Stimulated activated naive CD8-positive, alpha-beta T cell treated with anti-CD3 and anti-CD28 coated beads, Interleukin-15, Interleukin-2, amounts not matched to agents 100 U/mL and 50 U/mL, for 24 hours (primary cell): ENCODE measurements at regions not wholly inside any gene's neighbourhood (a gene's known extent, or its start where the extent isn't known, plus 50 kb on each side); places are given as distances from the start of the nearest gene placed in this dataset.

ENCODE experiments used
- ATAC-seq: fragments of 150-1000 bp; cut with Tn5 transposase; one replicate; pipeline ENCODE4 v1.10.0; 2021
- DNase-seq: peaks from one replicate; pipeline ENCODE4 v3.0.0; 2021

DNA sequence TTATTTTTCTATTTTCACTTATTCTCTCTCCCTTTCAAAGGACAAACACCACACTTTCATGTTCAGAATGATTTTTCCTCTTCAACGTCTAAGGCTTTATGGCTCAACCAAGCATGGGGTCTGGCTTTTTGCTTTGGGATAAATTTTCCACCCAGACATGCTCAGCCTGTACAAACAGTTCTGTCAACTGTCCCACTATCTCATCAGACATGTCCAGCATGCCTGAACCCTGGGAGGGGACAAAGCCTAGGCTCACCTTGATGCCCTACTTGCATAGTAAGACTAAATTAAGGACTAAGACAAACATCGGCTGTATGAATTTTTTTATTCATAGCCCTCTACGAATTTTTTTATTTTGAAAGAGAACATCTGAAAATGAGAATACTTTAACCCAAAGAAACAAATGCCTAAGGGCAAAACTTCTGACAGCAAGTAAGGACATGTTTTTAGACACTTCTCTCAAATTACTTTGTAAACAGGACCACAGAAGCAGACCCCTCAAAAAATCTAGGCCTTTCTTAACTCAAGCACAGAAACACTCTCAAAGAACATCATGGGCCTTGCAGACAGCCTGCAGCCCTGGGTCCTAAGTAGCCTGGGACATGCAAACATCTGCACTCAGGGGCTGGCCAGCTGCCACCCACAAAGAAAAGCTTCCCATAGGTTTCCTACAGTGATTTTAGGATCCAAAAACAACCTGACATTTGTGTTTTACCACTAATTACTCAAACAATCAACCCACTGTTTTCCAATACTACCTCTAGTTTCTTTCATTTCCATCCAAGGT lies 72.3 kb upstream of the PALMD start:
- DNase-seq, result no peak
- no peak for ATAC-seq

- no peak for ATAC-seq
- DNase-seq, result no peak
Observed at GRCh38 chr1:99577313-99577712, 68.6 kb upstream of the PALMD start.

DNA sequence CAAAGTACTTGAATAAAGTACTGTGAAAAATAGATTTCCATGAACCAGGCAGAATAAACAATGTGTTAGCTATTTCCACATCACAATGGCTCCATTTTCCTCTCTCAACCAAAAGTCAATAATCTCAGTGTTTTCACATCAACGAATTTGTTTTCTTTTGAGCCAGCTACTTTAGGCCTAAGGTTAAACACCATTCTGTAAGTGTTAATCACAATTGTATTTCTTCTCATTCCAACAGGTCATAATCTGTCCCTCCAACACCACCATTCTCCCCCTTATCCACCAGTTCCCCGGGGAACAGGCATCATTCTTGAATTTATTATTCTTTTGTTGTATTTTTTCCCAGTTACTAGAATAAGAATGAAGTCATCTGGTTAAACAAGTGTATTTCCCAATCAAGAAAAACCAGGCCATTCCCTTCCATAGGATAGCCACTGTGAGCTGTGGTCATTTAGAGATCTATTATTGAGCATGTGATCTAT lies 66.2 kb upstream of the PALMD start:
- ATAC-seq, result no peak
- DNase-seq, result no peak

DNA sequence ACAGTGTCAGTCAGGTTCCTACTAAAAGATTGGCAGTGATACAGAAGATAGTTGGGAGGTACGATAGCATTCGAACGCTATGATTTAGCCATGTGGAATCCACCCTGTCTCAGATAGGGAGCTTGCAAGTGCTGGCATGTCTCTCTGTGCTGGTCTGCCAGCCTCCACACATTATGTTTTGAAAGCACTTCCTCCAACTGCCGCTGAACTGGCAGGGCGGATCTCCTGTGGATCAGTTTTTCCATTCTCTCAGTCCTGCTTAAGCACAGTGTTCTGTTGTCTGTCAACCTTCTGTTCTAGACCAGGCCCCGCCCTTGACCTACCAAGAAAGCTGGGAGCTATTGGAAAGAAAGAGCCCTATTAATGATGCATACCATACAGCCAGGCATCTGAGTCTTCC lies 65.5 kb upstream of the PALMD start:
- ATAC-seq (no peak), DNase-seq (no peak)

DNA sequence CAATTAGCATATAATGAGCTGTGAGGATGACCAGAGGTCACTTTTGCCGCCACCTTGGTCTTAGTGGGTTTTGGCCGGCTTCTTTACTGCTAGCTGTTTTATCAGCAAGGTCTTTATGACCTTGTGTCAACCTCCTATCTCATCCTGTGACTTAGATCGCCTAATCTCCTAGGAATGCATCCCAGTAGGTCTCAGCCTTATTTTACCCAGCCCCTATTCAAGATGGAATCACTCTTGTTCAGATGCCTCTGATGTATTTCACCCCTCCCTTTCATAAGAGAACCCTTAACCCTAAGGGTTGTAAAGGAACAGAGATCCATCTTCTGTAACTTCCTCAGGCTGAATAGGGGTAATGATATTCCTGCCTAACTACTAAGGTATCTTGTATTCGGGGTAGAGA lies 58.9 kb upstream of the PALMD start:
- ATAC-seq, result no peak

DNA sequence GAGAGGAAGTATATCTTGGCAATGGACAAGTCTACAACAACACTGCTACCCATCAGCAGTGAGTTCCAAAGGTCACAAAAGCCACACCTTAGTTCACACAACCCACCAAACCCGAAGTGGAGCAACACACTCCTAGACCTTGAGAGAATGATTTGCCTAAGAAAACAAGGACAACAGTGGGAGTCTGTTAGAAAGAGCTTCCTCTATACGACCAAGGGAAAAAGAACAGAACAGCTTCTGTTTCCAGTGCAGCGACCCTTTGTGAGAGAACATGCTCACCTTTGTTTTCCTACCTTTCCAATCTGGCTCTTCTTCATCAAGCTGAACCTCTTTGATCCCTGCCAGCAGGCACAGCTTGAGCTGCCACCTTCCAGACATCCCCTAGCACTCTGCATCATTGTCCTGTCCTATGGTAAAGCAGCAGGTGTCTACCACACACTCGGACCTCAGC lies 56.7 kb upstream of the PALMD start:
- ATAC-seq, result no peak
- DNase-seq, result no peak

More for the DNA sequence above, 58.9 kb upstream of the PALMD start:
- no peak for DNase-seq

GRCh38 chr1:99590578-99591209 lies 55.2 kb upstream of the PALMD start:
- ATAC-seq (no peak), DNase-seq (no peak)

GRCh38 chr1:99591886-99592285 lies 54.0 kb upstream of the PALMD start:
- DNase-seq (no peak), ATAC-seq (no peak)

- DNase-seq, result no peak
- ATAC-seq, result no peak
Observed at GRCh38 chr1:99594205-99594604, 51.7 kb upstream of the PALMD start.

GRCh38 chr1:99595041-99595440 lies 50.9 kb upstream of the PALMD start:
- ATAC-seq (no peak), DNase-seq (no peak)

- DNase-seq (no peak), ATAC-seq (no peak)
Observed at GRCh38 chr1:99595441-99595840, 50.5 kb upstream of the PALMD start.
